Right ventricle myocardium inferior (tissue), 1 donor: ENCODE measurements at regions not wholly inside any gene's neighbourhood (a gene's known extent, or its start where the extent isn't known, plus 50 kb on each side); places are given as distances from the start of the nearest gene placed in this dataset.

Experiments
- ATAC-seq: fragments of 200-7000 bp; cut with Tn5 transposase; one replicate; pipeline ENCODE4 v1.9.1; 2020; ENCODE audit warnings: mild to moderate bottlenecking, moderate library complexity
- DNase-seq: peaks from one replicate; pipeline ENCODE4 v3.0.0; 2021; ENCODE audit errors: missing footprints
- intact Hi-C: fragments of 100-400 bp; cut with DNase I; formaldehyde crosslinking; loops from one replicate; pipeline ENCODE4 v1.11.0; 2022
- donor health status: DM: no; HTN: yes; CAD: no; lungs with severe emphysema.

- DNase-seq: no peak
- no peak for ATAC-seq
- intact Hi-C loops: no loop called here
Measured at GRCh38 chrY:7468951-7469745, 557.6 kb upstream of the AMELY start.

GRCh38 chrY:7467796-7468520, 556.4 kb upstream of the AMELY start:
- DNase-seq: no peak
- no peak for ATAC-seq
- intact Hi-C loops: no loop called here

DNA sequence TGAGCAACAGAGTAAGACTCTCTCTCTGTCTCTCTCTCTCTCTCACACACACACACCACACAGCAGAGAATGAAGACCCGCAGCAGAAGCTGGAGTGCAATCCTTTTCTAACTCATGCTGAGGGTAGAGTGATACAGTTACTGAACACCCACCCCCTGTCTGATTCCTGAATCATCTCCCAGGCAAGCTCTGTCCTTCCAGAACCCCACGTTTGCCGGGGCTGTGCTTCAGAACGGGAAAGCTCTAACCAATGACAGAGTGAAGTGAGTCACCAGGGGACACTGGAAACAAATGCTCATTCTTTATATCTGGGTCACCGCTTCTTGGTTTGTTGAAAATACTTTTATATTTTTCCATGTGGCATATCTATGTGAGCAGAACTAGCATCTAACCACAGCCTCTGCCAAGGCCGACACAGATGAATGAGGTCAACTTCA, 553.7 kb upstream of the AMELY start:
- ATAC-seq: peak; percentile 72
- DNase-seq: peak; percentile 56
- intact Hi-C loops: no loop called here

DNA sequence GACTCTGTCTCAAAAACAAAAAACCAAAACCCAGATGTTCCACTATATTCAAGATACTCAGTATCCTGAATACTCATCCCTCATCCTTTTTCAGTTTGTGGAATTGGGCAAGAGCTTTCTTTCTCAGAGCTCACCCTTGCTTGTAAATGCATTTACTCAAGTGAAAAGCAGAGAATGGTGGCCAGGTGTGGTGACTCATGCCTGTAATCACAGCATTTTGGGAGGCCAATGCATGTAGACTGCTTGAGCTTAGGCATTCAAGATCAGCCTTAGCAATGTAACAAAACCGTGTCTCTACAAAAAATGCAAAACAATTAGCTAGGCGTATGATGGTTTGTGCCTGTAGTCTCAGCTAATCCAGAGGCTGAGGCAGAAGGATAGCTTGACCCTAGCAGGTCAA, 553.2 kb upstream of the AMELY start:
- DNase-seq (no peak), ATAC-seq (no peak)
- intact Hi-C loops: no loop called here

- no peak for ATAC-seq
- intact Hi-C loops: no loop called here
Measured at GRCh38 chrY:7463711-7464110, 552.2 kb upstream of the AMELY start.

DNA sequence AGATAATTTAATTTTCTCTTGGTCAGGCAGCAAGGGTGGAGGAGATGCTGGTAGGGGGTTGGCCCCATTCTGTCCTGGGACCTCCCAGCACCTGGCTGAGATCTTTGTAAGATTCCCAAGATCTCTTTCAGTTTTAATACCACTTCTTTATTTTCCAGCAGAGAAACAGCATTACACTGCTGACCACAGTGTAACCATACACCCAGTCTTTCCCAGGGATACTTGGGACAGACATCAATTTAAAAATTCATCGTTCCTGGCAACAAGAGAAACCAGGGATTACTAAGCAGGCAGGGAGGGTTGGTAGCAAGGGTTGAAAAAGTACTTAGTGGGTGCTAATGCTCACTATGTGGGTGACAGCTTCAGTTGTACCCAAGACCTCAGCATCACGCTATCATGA, 551.6 kb upstream of the AMELY start:
- ATAC-seq: no peak
- intact Hi-C loops: no loop called here
- no peak for DNase-seq

More at GRCh38 chrY:7463711-7464110, 552.2 kb upstream of the AMELY start:
- DNase-seq: no peak

- intact Hi-C loops: no loop called here
- no peak for ATAC-seq
- DNase-seq: no peak
Measured at GRCh38 chrY:7462657-7463056, 551.1 kb upstream of the AMELY start.

DNA sequence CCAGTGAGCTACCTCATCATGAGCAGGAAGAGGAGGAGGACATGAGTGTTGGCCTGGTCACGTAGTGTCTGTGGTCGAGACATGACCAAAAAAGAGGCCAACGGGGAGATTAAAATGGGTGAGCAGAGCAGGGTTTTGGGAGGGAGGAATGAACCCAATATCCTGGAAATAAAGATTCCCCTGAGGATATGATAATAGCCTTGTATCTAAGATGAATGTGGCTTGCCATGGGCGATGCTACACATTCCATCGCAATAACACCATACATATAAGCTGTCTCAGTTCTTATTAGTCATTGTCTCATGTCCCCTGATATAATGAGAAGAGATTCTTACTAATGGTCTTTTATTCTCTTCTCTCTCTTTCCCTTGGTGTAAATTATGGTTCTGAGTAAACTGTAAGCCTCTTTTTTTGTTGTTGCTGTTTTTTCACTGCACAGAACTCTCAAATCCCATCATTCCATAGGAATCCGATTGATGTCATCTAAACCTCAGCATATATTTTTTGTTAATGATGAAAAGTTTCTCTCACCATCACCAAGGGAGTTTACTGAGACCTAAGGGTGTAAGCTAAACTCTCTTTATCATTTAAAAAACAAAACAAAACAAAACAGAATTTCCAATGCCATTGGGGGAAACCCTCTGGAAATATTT, 550.4 kb upstream of the AMELY start:
- ATAC-seq: no peak
- DNase-seq: no peak
- intact Hi-C loops: no loop called here

- DNase-seq: no peak
- ATAC-seq: no peak
Measured at GRCh38 chrY:7459802-7460201, 548.2 kb upstream of the AMELY start.

DNA sequence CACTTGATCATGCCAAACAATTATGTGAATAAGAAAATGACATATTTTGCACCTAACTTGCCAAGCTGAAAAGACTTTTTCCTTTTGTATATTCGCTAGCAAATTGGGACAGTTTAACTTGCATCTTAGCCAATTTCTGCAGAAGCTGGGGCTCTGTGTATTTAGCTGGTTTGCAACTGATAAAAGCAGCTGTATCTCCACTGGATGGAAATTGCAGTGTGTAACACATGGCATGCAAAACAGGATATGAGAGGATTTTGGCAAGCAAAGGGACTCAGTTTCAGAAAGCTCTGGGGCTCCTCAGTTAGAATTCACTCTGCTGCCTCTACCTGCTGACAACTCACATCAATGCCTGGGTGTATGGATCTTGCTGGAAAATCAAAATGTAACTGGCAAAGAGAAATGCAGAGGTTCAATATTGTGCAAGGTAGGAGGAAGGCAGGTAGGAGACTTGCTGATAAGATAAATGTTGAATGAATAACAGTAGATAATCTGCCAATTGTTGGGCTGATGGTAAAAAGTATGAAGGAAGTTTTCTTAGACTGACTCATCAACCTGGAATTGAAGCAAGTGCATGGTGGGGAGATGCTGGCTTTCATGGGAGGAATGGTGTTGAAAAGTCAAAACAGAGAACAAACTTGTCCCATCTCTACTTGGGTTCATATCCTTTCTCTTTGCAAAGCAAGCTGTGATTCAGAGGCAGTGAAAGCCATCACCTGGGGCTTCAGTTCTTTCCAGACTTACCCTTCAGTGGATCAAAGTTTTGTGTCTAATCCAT, 546.9 kb upstream of the AMELY start:
- intact Hi-C loops: no loop called here
- no peak for DNase-seq
- ATAC-seq: peak; percentile 76

More at GRCh38 chrY:7459802-7460201, 548.2 kb upstream of the AMELY start:
- intact Hi-C loops: no loop called here

DNA sequence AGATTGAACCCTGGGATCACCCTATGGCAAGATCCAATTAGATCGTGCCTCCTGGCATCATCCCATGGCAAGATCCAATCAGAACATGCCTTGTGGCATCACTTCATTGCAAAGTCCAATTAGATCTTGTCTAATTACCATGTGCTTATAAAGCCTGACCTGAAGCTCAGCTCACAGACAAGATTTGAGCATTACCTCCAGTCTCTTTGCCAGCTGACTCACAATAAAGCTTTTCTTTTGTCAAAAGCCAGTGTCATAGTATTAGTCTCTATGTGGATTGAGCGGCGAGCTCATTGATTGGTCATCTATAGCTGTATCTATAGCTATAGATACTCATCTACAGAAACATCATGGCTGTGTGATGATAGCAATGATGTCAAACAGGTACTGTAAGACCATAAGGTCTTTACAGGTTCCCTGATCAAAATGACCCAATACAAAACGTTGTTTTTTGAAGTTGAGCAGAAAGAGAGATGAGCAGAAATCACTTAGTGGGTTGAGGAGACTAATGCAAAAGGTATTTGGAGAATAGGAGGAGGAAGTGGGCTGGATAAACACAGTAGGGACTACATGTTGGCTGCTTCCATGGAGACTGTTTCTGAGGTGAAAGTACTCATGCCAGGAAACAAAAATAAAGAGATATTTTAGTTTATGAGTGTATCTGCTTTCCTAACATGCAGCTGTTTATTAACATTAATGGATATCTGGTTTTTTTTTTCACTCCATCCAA, 545.9 kb upstream of the AMELY start:
- DNase-seq (no peak), ATAC-seq (no peak)
- intact Hi-C loops: no loop called here

DNA sequence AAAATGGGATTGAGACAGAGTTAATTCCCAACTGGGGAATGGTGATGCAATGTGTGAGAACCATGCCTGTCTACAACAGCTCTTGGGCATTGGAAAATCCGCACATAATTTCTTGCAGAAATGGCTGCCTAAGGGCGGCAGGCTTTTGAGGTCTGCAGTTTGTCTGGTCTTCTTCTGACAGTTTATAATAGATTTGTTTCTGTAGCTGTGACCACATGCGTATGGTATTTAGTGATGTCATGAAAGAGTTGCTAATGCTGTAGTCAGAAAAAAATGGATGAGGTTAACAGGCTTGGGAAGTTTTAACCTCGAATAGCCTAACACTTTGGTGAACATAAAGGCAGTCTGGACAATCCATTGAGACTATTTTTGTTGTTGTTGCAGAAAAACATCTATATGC, 544.1 kb upstream of the AMELY start:
- intact Hi-C loops: no loop called here

GRCh38 chrY:7453336-7453735, 541.8 kb upstream of the AMELY start:
- ATAC-seq: no peak
- intact Hi-C loops: no loop called here
- no peak for DNase-seq

More for the DNA sequence above, 544.1 kb upstream of the AMELY start:
- no peak for DNase-seq
- no peak for ATAC-seq

DNA sequence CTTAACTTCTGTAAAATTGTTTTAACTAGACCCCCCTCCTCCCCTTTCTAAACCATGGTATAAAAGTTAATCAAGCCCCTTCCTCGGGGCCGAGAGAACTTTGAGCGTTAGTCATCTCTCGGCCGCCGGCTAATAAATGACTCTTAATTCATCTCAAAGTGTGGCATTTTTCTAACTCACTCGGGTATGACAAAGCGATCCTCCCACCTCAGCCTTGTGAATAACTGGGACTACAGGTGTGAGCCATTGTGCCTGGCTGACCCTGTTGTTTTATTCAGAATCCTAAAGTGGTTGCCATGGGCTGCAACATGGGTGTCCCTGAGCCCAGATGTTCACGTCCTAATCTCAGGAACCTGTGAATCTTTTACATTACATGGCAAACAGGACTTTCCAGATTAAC, 540.7 kb upstream of the AMELY start:
- DNase-seq (no peak), ATAC-seq (no peak)
- intact Hi-C loops: no loop called here

DNA sequence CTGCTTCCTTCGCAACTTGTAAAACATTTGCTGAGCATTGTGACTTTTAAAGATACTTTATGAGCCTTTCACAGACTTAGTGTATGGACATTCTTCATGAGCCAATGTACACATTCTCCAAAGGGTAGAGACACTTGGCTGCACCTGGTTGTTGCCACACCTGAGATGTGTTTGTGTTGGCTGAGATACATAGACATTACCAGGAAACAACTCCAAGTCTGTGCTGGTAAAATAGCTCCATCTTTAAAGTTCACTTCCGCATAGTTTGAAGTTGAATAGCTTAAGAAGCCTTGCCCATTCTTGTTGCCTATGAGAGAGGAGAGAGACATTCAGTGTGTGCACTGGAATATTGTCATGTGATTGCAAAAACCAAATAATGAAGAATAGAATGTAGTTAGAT, 538.3 kb upstream of the AMELY start:
- no peak for ATAC-seq
- intact Hi-C loops: no loop called here
- no peak for DNase-seq

- DNase-seq (no peak), ATAC-seq (no peak)
- intact Hi-C loops: no loop called here
Measured at GRCh38 chrY:7448687-7449086, 537.1 kb upstream of the AMELY start.

DNA sequence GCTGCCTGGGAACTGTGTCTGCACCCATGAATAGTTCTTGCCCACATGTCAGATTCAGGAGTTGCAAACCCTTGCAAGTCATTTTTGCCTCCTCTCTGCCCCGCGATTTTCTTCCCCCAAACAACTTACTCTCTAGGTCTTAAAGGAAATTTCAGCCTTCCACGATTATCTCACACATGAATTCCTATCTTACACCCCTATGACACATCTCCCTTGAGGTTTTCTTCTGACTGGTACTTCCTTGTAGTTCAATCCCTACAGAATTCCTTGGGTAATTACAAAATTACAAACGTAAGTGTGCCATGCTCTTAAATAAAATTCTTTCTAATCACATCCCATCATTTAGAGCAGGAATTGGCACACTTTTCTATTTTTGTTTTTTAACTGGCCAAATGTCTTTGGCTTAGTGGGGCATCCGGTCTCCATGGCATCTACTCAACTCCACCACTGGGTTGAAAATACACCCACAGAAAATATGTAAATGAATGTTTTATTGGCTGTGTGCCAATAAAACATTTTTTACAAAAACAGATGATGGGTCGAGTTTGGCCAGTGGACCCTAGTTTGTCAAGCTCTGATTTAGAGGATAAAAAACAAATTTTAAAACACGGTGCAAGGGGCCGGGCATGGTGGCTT, 536.4 kb upstream of the AMELY start:
- DNase-seq (no peak), ATAC-seq (no peak)
- intact Hi-C loops: no loop called here

DNA sequence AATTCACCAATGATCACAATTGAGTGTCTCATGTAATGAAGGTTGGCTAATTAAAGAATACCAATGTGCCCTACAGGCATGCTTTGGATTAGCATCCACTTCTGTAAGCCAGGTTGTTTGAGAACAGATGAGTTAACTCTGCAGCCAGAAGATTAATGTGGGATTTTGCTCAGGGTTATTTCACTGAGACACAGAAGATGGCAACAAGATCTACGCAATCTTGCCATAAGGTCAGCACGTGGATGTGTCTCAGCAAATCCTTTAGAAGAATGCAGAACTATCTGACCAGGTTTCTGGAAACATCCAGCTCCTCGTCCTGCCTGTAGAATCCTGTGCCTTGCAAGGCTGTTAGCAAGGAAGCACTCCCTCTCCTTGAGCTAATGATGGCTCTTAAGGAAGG, 532.6 kb upstream of the AMELY start:
- intact Hi-C loops: no loop called here
- no peak for ATAC-seq
- no peak for DNase-seq
